Keratinocyte (primary cell): ENCODE measurements at regions not wholly inside any gene's neighbourhood (a gene's known extent, or its start where the extent isn't known, plus 50 kb on each side); places are given as distances from the start of the nearest gene placed in this dataset.

Experiments
- EZH2 ChIP-seq: IDR thresholded peaks from one replicate; pipeline ENCODE4 v1.6.1; 2012; ENCODE audit warnings: inconsistent platforms, mild to moderate bottlenecking, low read length, moderate library complexity
- TF ChIP-seq, protein P1 (sequence below), 3 experiments: IDR thresholded peaks in 1 of 3; conservative IDR thresholded peaks in 1 of 3; optimal IDR thresholded peaks in 1 of 3; 2 replicates in 2 of 3; 3 replicates in 1 of 3; pipeline versions ENCODE3 to v1.5.1; 2011; ENCODE audit warnings: low read length in 3 of 3, mild to moderate bottlenecking in 3 of 3, moderate library complexity in 2 of 3, control low read depth in 1 of 3, inconsistent platforms in 1 of 3; ENCODE audit not compliant: insufficient read depth in 2 of 3; ENCODE audit errors: extremely low read depth in 1 of 3

- TF ChIP-seq, protein P1, sequence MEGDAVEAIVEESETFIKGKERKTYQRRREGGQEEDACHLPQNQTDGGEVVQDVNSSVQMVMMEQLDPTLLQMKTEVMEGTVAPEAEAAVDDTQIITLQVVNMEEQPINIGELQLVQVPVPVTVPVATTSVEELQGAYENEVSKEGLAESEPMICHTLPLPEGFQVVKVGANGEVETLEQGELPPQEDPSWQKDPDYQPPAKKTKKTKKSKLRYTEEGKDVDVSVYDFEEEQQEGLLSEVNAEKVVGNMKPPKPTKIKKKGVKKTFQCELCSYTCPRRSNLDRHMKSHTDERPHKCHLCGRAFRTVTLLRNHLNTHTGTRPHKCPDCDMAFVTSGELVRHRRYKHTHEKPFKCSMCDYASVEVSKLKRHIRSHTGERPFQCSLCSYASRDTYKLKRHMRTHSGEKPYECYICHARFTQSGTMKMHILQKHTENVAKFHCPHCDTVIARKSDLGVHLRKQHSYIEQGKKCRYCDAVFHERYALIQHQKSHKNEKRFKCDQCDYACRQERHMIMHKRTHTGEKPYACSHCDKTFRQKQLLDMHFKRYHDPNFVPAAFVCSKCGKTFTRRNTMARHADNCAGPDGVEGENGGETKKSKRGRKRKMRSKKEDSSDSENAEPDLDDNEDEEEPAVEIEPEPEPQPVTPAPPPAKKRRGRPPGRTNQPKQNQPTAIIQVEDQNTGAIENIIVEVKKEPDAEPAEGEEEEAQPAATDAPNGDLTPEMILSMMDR (optimal IDR thresholded peaks at IDR 0.05 in 1 of 3, IDR thresholded peaks at IDR 0.05 in 1 of 3, conservative IDR thresholded peaks at IDR 0.05 in 1 of 3; ENCODE audit: extremely low read depth in 1 of 3, insufficient read depth in 2 of 3, low read length in 3 of 3) = no peak
- no peak for TF ChIP-seq EZH2
Observed at GRCh38 chr2:22406625-22407024, 978.4 kb upstream of the KLHL29 start.
